ENCODE measurements at regions not wholly inside any gene's neighbourhood (a gene's known extent, or its start where the extent isn't known, plus 50 kb on each side); places are given as distances from the start of the nearest gene placed in this dataset.
A peak's percentile ranks its signal among the peaks of the same experiment; 100 is the strongest.

DNA sequence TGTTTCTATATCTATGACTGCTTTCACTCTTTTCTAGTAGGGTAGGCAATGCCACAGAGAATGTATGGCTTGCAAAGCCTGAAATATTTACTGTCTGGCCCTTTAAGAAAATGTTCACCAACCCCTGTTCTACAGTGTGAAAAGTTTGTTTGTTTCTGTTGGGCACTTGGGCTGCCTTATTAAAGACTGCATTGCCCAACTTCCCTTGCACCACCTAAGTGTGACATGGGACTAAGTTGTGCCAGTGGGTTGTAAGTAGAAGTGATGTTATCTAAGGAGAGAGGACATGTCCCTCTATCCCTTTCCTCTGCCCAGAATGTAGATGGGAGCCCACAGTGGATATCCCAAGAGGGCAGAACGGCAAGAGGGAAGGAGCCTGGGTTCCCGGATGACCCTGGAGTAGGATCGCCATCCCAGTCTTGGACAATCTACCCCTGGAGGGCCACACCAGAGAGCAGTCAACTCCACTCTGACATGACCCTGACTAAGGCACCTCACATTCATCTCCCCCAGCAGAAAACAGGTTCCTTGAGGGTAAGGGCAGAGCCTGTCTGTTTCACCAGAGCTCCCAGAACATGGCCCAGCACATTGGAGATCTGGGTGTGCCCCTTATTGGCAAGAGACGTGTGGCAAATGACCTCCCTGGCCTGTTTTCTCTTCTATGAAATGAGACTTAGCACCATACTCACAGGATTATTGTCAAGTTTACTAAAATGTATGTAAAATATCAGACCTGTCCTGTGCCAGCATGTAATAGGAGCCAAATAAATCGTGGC lies 138.8 kb downstream of the SMAD6 start:
- ATAC-seq, result peak; percentile 20
- H3K27ac ChIP-seq, result peak overlapping the region in 1 of 2 donors; percentile 10
- intact Hi-C loops (cut with DNase I), result loop anchor here in 1 of 2 donors (10.0 kb wide), 1 partner anchor 56 kb away; no protein-coding TSS in a partner anchor

GRCh38 chr15:66841953-66842681 lies 140.1 kb downstream of the SMAD6 start:
- intact Hi-C loops (cut with DNase I), result loop anchor here in 1 of 2 donors (10.0 kb wide), 1 partner anchor 57 kb away; no protein-coding TSS in a partner anchor
- no peaks in the 10 kb centered on the region for H3K9me3 ChIP-seq
- ATAC-seq, result peak; percentile 91
- no peaks in the 10 kb centered on the region for H3K36me3 ChIP-seq
- TF ChIP-seq, protein P1, sequence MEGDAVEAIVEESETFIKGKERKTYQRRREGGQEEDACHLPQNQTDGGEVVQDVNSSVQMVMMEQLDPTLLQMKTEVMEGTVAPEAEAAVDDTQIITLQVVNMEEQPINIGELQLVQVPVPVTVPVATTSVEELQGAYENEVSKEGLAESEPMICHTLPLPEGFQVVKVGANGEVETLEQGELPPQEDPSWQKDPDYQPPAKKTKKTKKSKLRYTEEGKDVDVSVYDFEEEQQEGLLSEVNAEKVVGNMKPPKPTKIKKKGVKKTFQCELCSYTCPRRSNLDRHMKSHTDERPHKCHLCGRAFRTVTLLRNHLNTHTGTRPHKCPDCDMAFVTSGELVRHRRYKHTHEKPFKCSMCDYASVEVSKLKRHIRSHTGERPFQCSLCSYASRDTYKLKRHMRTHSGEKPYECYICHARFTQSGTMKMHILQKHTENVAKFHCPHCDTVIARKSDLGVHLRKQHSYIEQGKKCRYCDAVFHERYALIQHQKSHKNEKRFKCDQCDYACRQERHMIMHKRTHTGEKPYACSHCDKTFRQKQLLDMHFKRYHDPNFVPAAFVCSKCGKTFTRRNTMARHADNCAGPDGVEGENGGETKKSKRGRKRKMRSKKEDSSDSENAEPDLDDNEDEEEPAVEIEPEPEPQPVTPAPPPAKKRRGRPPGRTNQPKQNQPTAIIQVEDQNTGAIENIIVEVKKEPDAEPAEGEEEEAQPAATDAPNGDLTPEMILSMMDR (IDR thresholded peaks at IDR 0.05), result no peak
- peak overlapping the region; percentile 91 to 95 for H3K27ac ChIP-seq
- H3K27me3 ChIP-seq, result no peaks in the 10 kb centered on the region
- DNase-seq, result peak; percentile 75 to 97 (median 90)
- peaks cover 12 to 42% of the 10 kb centered on the region in 2 donors for H3K4me1 ChIP-seq
- H3K4me3 ChIP-seq, result peak overlapping the region; percentile 29 to 42

More for the DNA sequence above, 138.8 kb downstream of the SMAD6 start:
- no peak overlapping the region for H3K4me3 ChIP-seq
- H3K36me3 ChIP-seq, result no peaks in the 10 kb centered on the region
- DNase-seq, result no peak
- H3K27me3 ChIP-seq, result no peaks in the 10 kb centered on the region
- TF ChIP-seq, protein P1 (IDR thresholded peaks at IDR 0.05), result no peak
- no peaks in the 10 kb centered on the region for H3K9me3 ChIP-seq
- H3K4me1 ChIP-seq, result peaks cover 12 to 42% of the 10 kb centered on the region in 2 donors

DNA sequence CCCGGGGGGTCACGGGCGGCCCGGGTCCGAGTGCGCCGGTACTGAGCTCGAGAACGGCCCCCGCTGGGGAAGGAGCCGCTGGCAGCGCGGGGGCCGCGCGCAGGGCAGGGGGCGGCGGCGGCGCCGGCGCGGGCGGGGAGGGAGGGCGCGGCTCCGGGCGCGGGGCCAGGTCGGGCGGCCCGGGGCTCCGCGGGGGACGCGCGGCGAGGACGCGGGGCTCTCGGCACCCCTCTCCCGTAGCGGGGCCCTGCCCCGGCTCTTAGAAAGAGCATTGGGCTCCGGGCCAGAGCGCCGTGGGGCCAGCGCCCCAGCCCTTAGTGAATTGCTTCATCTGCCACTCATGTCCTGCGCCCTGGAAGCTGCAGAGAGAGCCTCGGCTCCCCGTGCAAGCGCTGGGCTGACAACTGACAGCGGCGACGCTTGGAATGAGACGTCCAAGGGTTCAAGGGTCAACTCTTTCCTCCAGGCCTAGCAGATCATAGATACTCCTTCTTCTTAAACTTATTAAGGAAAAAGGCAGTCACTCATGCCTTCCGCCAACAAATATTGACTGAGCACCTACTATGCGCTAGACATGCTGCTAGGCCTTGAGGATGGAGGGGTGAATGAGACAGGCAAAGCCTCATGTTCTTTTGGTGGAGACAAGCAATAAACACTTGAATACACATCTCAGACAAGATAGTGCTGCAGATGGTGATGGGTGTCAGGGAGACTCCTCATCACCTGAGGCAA lies 140.8 kb downstream of the SMAD6 start:
- peak overlapping the region; percentile 91 to 95 for H3K27ac ChIP-seq
- ATAC-seq, result peak; percentile 61
- intact Hi-C loops (cut with DNase I), result loop anchor here in 1 of 2 donors (10.0 kb wide), 1 partner anchor 58 kb away; no protein-coding TSS in a partner anchor
- H3K4me1 ChIP-seq, result peaks cover 12 to 42% of the 10 kb centered on the region in 2 donors
- DNase-seq, result peak; percentile 68 to 93 (median 82)
- H3K36me3 ChIP-seq, result no peaks in the 10 kb centered on the region
- H3K9me3 ChIP-seq, result no peaks in the 10 kb centered on the region
- TF ChIP-seq, protein P1 (IDR thresholded peaks at IDR 0.05), result no peak
- H3K27me3 ChIP-seq, result no peaks in the 10 kb centered on the region
- H3K4me3 ChIP-seq, result peak overlapping the region; percentile 29 to 42

- intact Hi-C loops (cut with DNase I), result loop anchor here in 1 of 2 donors (10.0 kb wide), 1 partner anchor 59 kb away; no protein-coding TSS in a partner anchor
- H3K36me3 ChIP-seq, result no peaks in the 10 kb centered on the region
- H3K27ac ChIP-seq, result no peak overlapping the region
- no peak overlapping the region for H3K4me3 ChIP-seq
- DNase-seq (no peak), ATAC-seq (no peak)
- TF ChIP-seq, protein P1 (IDR thresholded peaks at IDR 0.05), result no peak
- H3K27me3 ChIP-seq, result no peaks in the 10 kb centered on the region
- H3K4me1 ChIP-seq, result peaks cover 12 to 42% of the 10 kb centered on the region in 2 donors
- no peaks in the 10 kb centered on the region for H3K9me3 ChIP-seq
Observed at GRCh38 chr15:66843581-66843980, 141.5 kb downstream of the SMAD6 start.
